Endothelial cell of umbilical vein (primary cell): ENCODE measurements at regions not wholly inside any gene's neighbourhood (a gene's known extent, or its start where the extent isn't known, plus 50 kb on each side); places are given as distances from the start of the nearest gene placed in this dataset.
A peak's percentile ranks its signal among the peaks of the same experiment; 100 is the strongest.

Experiments
- BruUV-seq: library from RNA; stranded (reverse); fragments of 400-500 nt; replicated peaks from 2 replicates; lab custom pipeline; 2021; lab: Mats Ljungman, UMichigan
- CTCF ChIA-PET: fragments of 300-600, 350-600 bp; sonication (Branson Sonifier 250); formaldehyde crosslinking; loops from one replicate; lab custom pipeline; 2021; ENCODE audit warnings: antibody characterized with exemption, inconsistent platforms; lab: Charles Lee
- POLR2A ChIA-PET: fragments of 300-600, 350-600 bp; sonication (Branson Sonifier 250); formaldehyde crosslinking; loops from one replicate; lab custom pipeline; 2021; ENCODE audit warnings: antibody characterized with exemption, inconsistent platforms; lab: Charles Lee
- DNase-seq: peaks from one replicate; pipeline ENCODE4 v3.0.0-alpha.2; 2011; ENCODE audit warnings: low read depth, low spot score
- FAIRE-seq: peaks from 2 replicates; lab custom pipeline; 2011; peaks lifted over from hg19 to GRCh38; lab: Jason Lieb, UNC
- H2AFZ ChIP-seq: 2 replicates; pipeline ENCODE4 v1.6.0; 2012; ENCODE audit warnings: low read depth, low read length, control low read depth, inconsistent platforms
- H3K27ac ChIP-seq: 2 replicates; pipeline ENCODE4 v1.5.1; 2011; ENCODE audit warnings: low read depth, mild to moderate bottlenecking, control low read depth, low read length, moderate library complexity; ENCODE audit not compliant: insufficient read depth
- H3K27me3 ChIP-seq, 2 experiments: 2 replicates each; pipeline versions ENCODE4 v1.6.0 to v1.6.1; 2011; ENCODE audit warnings: low read length in 2 of 2, mixed read lengths in 1 of 2; ENCODE audit not compliant: control insufficient read depth in 2 of 2, insufficient read depth in 2 of 2
- H3K36me3 ChIP-seq, 2 experiments: 2 replicates in 1 of 2; 3 replicates in 1 of 2; pipeline ENCODE4 v1.5.1; 2011; ENCODE audit warnings: low read length in 2 of 2, mild to moderate bottlenecking in 1 of 2, moderate library complexity in 1 of 2; ENCODE audit not compliant: control insufficient read depth in 2 of 2, insufficient read depth in 2 of 2; ENCODE audit errors: extremely low read depth in 1 of 2
- H3K4me1 ChIP-seq: 3 replicates; pipeline ENCODE4 v1.5.1; 2011; ENCODE audit warnings: mild to moderate bottlenecking, low read length; ENCODE audit not compliant: control insufficient read depth, insufficient read depth; ENCODE audit errors: extremely low read depth
- H3K4me2 ChIP-seq: 2 replicates; pipeline ENCODE4 v1.6.1; 2011; ENCODE audit warnings: low read length, control low read depth, mixed read lengths; ENCODE audit not compliant: insufficient read depth
- H3K4me3 ChIP-seq, 3 experiments: fragments of 200-600 bp in 1 of 3; sonication (generic), shearing (Covaris generic) in 1 of 3; replicated peaks in 1 of 3; 2 replicates each; pipeline ENCODE4 v1.5.1; 2011 to 2016; ENCODE audit warnings: control low read depth in 3 of 3, low read length in 3 of 3, mild to moderate bottlenecking in 2 of 3, inconsistent platforms in 1 of 3, low read depth in 1 of 3, moderate library complexity in 1 of 3; ENCODE audit not compliant: insufficient read depth in 1 of 3
- H3K79me2 ChIP-seq: 2 replicates; pipeline ENCODE4 v1.6.0; 2012; ENCODE audit warnings: low read length, inconsistent platforms; ENCODE audit not compliant: control insufficient read depth, insufficient read depth
- H3K9ac ChIP-seq: replicated peaks from 2 replicates; pipeline ENCODE3; 2011; ENCODE audit warnings: low read length, control low read depth; ENCODE audit not compliant: insufficient read depth; ENCODE audit errors: extremely low read depth
- H3K9me1 ChIP-seq: replicated peaks from 3 replicates; pipeline ENCODE4 v1.6.0; 2011; ENCODE audit warnings: mild to moderate bottlenecking, low read length; ENCODE audit not compliant: control insufficient read depth, insufficient read depth; ENCODE audit errors: extremely low read depth
- H3K9me3 ChIP-seq: replicated peaks from 2 replicates; pipeline ENCODE4 v1.5.1; 2012; ENCODE audit warnings: low read length, inconsistent platforms; ENCODE audit not compliant: control insufficient read depth, insufficient read depth
- H4K20me1 ChIP-seq: replicated peaks from 2 replicates; pipeline ENCODE3; 2011; ENCODE audit warnings: mild to moderate bottlenecking, low read length; ENCODE audit not compliant: control insufficient read depth, insufficient read depth; ENCODE audit errors: extremely low read depth
- CTCF ChIP-seq, 2 donors: IDR thresholded peaks; 1 replicate in 1 of 2; 2 replicates in 1 of 2; pipeline ENCODE4 v1.5.1; 2011; ENCODE audit warnings: low read length in 2 of 2, mild to moderate bottlenecking in 2 of 2, moderate library complexity in 2 of 2, control low read depth in 1 of 2, inconsistent platforms in 1 of 2, low read depth in 1 of 2; ENCODE audit not compliant: insufficient read depth in 1 of 2; ENCODE audit errors: extremely low read depth in 1 of 2
- EZH2 ChIP-seq: IDR thresholded peaks from 2 replicates; pipeline ENCODE4 v1.6.1; 2012; ENCODE audit warnings: borderline replicate concordance, low read depth, mild to moderate bottlenecking, moderate library complexity, low read length, inconsistent platforms; ENCODE audit not compliant: severe bottlenecking
- FOS ChIP-seq: IDR thresholded peaks from 2 replicates; pipeline ENCODE4 v1.6.1; 2011; ENCODE audit warnings: mild to moderate bottlenecking, low read length, moderate library complexity, borderline replicate concordance; ENCODE audit not compliant: insufficient read depth
- GATA2 ChIP-seq: IDR thresholded peaks from 2 replicates; pipeline ENCODE4 v1.7.0; 2011; ENCODE audit warnings: low read depth, mild to moderate bottlenecking, moderate library complexity, mixed read lengths, low read length; ENCODE audit not compliant: insufficient read length, insufficient read depth
- JUN ChIP-seq: IDR thresholded peaks from 2 replicates; pipeline ENCODE4 v1.6.1; 2011; ENCODE audit warnings: borderline replicate concordance, low read depth; ENCODE audit not compliant: insufficient read length, insufficient read depth
- MAX ChIP-seq: IDR thresholded peaks from 2 replicates; pipeline ENCODE4 v1.6.1; 2011; ENCODE audit not compliant: insufficient read depth, insufficient read length
- MYC ChIP-seq: IDR thresholded peaks from one replicate; pipeline ENCODE4 v1.6.1; 2011; ENCODE audit warnings: mild to moderate bottlenecking, low read depth, low read length
- POLR2A ChIP-seq: IDR thresholded peaks from 2 replicates; pipeline ENCODE4 v1.6.1; 2012; ENCODE audit warnings: low read depth, mild to moderate bottlenecking, control low read depth, low read length
- POLR2AphosphoS5 ChIP-seq: IDR thresholded peaks from 2 replicates; pipeline ENCODE4 v1.6.1; 2012; ENCODE audit warnings: low read depth, mild to moderate bottlenecking, control low read depth, low read length, moderate library complexity; ENCODE audit not compliant: insufficient read depth
- dilution Hi-C: fragments of 300-500 bp; cut with MboI; formaldehyde crosslinking; loops from one replicate; pipeline ENCODE4 v1.15.0; 2019; ENCODE audit warnings: low sequenced_read_pairs; ENCODE audit not compliant: extremely low pct_ligation_motif_present
- intact Hi-C: fragments of 100-400 bp; cut with micrococcal nuclease; formaldehyde crosslinking; loops from one replicate; pipeline ENCODE4 v1.10.0; 2022

DNA sequence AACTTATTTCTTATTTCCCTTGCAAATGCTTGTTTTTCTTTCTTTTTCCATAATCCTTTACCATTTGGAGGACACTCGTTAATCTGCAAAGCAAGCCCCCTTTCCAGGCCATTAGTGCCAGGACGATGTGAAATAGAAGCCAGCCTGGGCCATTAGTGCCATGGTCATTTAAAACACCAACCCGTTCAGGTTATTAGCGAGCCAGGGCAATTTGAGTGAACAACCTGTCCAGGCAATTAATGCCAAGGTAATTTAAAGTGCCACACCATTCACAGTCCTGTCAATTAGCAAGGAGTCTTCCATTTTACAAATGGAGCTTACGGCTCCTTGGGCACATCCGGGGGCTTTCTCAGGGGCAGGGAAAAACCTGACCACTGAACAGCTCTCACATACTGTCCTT, 370.6 kb downstream of the HRH4 start:
- intact Hi-C loops: loop anchor here (1.0 kb wide), 2 partner anchors 17 to 521 kb away; partner anchors contain the start of gene ZNF521
- POLR2A ChIA-PET: interaction anchor here (0.6 to 1.2 kb wide), 3 partner anchors 30 to 408 kb away, joined by 3 to 8 read pairs (median 4); no protein-coding TSS in a partner anchor

More for the DNA sequence above, 370.6 kb downstream of the HRH4 start:
- no peak for DNase-seq
- Histone ChIP-seq H3K79me2 (no peaks in the 10 kb centered on the region), H3K9me1 (no peaks in the 10 kb centered on the region), H3K4me3 (no peak overlapping the region), H3K27ac (peak overlapping the region; percentile 76), H3K36me3 (no peaks in the 10 kb centered on the region), H2AFZ (no peak overlapping the region), H3K9ac (peak overlapping the region; percentile 45), H3K27me3 (no peaks in the 10 kb centered on the region), H3K9me3 (no peaks in the 10 kb centered on the region), H4K20me1 (no peaks in the 10 kb centered on the region), H3K4me2 (peak overlapping the region; percentile 40), H3K4me1 (peaks cover 37% of the 10 kb centered on the region)
- CTCF ChIA-PET: interaction anchor here (0.9 to 1.5 kb wide), 10 partner anchors 13 to 397 kb away, joined by 3 to 11 read pairs (median 4); no protein-coding TSS in a partner anchor
- FAIRE-seq: no peak
- dilution Hi-C loops: no loop called here
- no peak for TF ChIP-seq CTCF (IDR thresholded peaks at IDR 0.05; ENCODE audit: extremely low read depth in 1 of 2, insufficient read depth in 1 of 2, low read depth in 1 of 2, low read length in 2 of 2)
- TF ChIP-seq MAX: no peak
- no peak for TF ChIP-seq GATA2
- TF ChIP-seq POLR2AphosphoS5: no peak
- no peak for TF ChIP-seq FOS
- TF ChIP-seq POLR2A: no peak
- TF ChIP-seq MYC: no peak
- TF ChIP-seq JUN: no peak
- no peak for TF ChIP-seq EZH2
- no TSS peak for BruUV-seq
